HG03439 (cell line): ENCODE measurements at regions not wholly inside any gene's neighbourhood (a gene's known extent, or its start where the extent isn't known, plus 50 kb on each side); places are given as distances from the start of the nearest gene placed in this dataset.
"Not testable (repeated sequence)": the region's sequence is repeated elsewhere in the genome, so short reads cannot be mapped to it uniquely, and the experiment has no call there.

ENCODE experiments used
- ATAC-seq: cut with Tn5 transposase; IDR thresholded peaks from one replicate; pipeline ENCODE4 v1.9.1; 2021; ENCODE audit warnings: mild to moderate bottlenecking, moderate library complexity; ENCODE audit not compliant: unreplicated experiment

DNA sequence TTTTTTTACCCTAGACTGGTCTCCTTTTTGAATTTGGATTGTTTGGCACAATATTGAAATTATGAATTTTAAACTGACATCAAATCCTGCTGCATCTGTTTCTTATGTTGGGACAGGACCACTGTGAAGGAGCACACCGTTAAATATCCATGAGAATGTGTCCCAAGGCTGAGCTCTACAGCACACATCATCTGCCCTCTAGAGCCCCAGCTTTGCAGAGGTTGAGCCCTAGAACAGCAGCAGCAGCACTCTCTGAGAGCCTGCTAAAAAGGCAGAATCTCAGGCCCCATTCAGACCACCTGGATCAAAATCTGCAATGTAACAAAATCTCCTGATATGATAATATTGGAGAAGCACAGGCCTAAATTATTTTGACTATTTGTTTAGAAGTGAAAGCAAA lies 192.1 kb upstream of the CCN2 start:
- ATAC-seq = no peak

GRCh38 chr6:132142768-132143167 lies 191.6 kb upstream of the CCN2 start:
- ATAC-seq = no peak

GRCh38 chr6:132142308-132142707 lies 191.1 kb upstream of the CCN2 start:
- no peak for ATAC-seq

- no peak for ATAC-seq
These were observed 189.0 kb upstream of the CCN2 start for GRCh38 chr6:132140189-132140588.

- ATAC-seq = no peak
These were observed 188.4 kb upstream of the CCN2 start for GRCh38 chr6:132139611-132140010.

DNA sequence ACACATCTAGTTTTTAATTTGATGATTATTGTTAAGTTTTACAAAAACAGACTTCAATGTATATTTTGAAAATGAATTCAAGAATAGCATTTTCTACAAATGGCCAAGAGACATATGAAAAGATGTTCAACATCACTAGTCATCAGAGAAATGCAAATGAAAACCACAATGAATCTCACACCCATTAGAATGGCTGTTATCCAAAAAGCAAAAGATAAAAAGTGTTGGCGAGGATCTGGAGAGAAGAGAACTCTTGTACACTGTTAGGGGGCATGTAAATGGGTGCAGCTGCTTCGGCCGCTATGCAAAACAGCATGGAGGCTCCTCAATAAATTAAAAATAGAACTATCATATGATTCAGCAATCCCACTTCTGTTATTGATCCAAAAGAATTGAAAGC lies 185.8 kb upstream of the CCN2 start:
- ATAC-seq = no peak

DNA sequence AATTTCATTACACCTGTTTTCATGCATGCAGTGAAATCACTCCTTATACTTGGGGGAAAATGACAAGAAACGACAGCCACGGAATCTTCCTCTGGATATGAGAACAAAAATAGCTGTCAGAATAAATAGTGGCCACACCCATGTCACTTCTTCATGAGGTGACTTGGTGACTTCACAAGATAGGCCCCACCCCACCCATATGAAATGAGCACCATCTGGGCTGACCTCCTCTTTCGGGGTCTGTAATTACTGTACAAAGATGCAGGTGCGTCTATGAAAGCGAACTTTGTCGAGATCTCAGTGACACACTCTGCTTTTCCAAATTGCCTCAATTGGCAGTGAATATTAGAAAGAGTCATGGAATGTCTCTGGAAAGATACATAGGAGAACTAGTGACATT lies 184.2 kb upstream of the CCN2 start:
- ATAC-seq = no peak

GRCh38 chr6:132133736-132134445 lies 182.7 kb upstream of the CCN2 start:
- no peak for ATAC-seq

DNA sequence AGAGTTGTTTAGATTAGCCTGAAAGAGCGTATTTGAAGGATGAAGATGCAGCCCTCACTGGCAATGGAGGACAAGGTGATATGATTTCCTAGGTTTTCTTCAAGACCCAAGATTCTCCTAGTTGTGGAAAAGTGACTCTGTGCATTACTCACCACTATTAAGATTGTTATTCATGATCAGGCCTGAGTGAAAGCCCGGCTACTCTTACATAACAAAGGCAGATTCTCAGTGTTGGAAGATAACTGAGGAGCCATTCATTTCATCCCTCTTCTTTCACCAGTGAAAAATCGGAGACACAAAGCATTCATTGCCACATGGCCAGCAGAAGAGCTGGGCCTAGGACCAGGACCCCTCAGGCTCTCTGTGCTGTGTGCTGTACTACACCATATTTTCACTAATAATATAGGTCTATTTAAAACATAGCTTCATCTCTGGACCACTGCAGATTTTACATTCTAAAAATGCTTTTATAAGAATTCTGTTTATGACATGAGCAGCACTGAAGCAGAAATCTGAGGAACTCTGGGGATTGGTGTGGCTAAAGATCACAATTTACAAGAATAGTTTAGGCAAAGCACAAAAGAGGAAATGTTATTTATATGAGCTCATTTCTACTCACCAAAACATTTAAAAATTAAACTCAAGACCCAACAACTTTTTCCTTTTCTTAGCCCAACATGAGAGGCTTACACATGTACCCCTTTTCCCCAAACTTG lies 181.9 kb upstream of the CCN2 start:
- ATAC-seq = no peak

GRCh38 chr6:132132422-132132821 lies 181.2 kb upstream of the CCN2 start:
- ATAC-seq = no peak

DNA sequence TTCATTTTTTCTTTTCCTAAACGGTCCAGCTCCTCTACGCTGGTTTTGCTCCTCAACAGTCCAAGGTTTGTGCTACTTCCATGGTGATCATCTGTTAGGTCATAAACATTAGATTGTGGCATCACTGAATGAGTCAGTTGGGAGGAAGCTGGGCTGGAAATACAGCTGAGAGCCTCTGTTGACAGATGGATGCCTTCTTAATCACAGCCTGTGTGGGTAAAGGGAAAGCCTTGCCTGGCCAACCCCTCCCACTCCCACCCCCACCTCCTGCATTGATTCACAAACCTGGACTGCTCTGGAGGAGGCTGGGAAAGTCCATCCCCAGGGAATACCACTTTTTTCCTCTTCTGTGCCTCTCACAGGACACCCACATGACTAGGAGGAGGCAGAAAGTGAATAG lies 180.6 kb upstream of the CCN2 start:
- no peak for ATAC-seq

DNA sequence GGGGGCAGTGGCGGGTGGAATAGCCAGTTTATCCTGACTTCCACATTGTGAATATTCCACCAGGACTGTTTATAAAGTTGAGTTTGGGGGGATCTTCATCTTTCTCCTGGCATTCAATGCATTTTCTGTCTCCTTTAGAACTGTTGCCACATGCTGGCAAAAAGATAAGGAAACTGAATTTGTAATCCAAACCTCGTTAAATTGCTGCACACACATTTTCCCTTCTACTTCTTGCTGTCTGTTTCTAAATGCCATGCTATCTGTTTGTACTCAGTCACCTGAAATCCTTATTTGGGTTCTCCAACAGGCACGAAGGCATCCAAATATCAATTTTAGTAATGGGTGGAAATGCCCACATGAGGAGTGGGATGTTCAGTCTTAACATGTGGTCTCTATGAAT lies 180.2 kb upstream of the CCN2 start:
- no peak for ATAC-seq

DNA sequence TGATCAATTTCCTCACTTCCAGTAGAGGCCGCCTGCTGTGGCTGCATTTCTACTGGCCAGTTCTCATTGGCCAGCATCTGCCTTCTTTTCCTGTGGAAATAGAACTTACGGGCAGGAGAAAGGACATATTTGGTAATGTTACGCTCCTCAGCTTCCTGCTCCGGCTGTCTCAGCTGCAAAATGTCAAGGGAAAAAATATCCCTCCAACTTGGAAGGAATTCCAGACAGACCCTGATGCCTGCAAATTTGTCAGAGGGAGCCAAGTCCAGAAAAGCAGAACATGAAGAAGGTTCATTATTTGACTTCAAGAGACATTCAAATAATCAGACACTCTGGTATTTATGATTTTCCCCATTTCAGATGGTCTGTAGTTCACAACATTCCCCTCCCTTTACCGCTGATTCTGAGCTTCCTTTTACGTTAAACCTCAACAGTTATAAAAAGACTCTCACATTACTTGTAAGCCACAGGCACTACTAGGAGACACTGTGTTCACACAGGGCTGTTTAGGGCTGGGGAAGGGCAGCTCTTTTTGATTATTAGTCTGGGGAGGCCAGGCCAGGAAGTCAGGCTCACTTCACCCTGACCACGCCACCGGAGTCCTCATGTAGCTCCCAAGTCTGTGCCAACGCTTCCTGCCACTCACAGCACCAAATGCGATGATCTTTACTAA lies 179.6 kb upstream of the CCN2 start:
- ATAC-seq = no peak

GRCh38 chr6:132128424-132128823 lies 177.3 kb upstream of the CCN2 start:
- ATAC-seq = no peak

DNA sequence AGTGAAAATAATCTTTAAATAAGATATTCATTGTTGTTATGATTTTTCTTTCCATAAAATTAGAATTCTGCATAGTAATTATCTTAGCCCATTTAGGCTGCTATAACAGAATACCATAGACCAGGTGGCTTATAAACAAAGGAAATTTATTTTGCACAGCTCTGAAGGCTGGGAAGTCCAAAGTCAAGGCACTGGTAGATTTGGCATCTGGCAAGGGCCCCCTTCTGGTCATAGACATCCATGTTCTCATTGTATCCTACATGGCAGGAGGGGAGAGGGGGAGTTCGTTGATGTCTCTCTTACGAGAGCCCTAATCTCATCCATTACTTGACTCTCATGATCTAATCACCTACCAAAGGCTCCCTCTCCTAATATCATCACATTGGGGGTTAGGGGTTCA lies 175.0 kb upstream of the CCN2 start:
- ATAC-seq = no peak

- ATAC-seq = no peak
These were observed 171.7 kb upstream of the CCN2 start for GRCh38 chr6:132122871-132123270.

- ATAC-seq = no peak
These were observed 171.0 kb upstream of the CCN2 start for GRCh38 chr6:132122176-132122575.

GRCh38 chr6:132118144-132118543 lies 167.0 kb upstream of the CCN2 start:
- no peak for ATAC-seq

GRCh38 chr6:132115714-132116366 lies 164.7 kb upstream of the CCN2 start:
- no peak for ATAC-seq

GRCh38 chr6:132114201-132114825 lies 163.1 kb upstream of the CCN2 start:
- ATAC-seq = no peak

- ATAC-seq = not testable (repeated sequence)
These were observed 158.6 kb upstream of the CCN2 start for GRCh38 chr6:132109752-132110151.
